Spleen (tissue), 11 donors: ENCODE measurements at regions not wholly inside any gene's neighbourhood (a gene's known extent, or its start where the extent isn't known, plus 50 kb on each side); places are given as distances from the start of the nearest gene placed in this dataset.

Source experiments
- DNase-seq: peaks from one replicate; pipeline ENCODE4 v3.0.0-alpha.2; 2020
- H3K27ac ChIP-seq, 8 donors: fragments of 200-600 bp; sonication (generic) in 7 of 8; 1 replicate in 4 of 8; 2 replicates in 4 of 8; pipeline versions ENCODE4 v1.5.0 to v1.8.0; 2016 to 2021; ENCODE audit warnings: inconsistent platforms in 4 of 8, mild to moderate bottlenecking in 4 of 8, moderate library complexity in 1 of 8
- H3K27me3 ChIP-seq, 7 donors: fragments of 200-600 bp; sonication (generic) in 6 of 7; replicated peaks in 1 of 7; 1 replicate in 4 of 7; 2 replicates in 3 of 7; pipeline versions ENCODE4 v1.5.0 to v1.8.0; 2016 to 2021; ENCODE audit warnings: inconsistent platforms in 3 of 7, mild to moderate bottlenecking in 1 of 7
- H3K36me3 ChIP-seq, 6 donors: fragments of 200-600 bp; sonication (generic) in 5 of 6; 1 replicate in 4 of 6; 2 replicates in 2 of 6; pipeline versions ENCODE4 v1.5.0 to v1.8.0; 2016 to 2021; ENCODE audit warnings: inconsistent platforms in 2 of 6
- H3K4me1 ChIP-seq, 6 donors: fragments of 200-600 bp; sonication (generic) in 5 of 6; 1 replicate in 3 of 6; 2 replicates in 3 of 6; pipeline versions ENCODE4 v1.5.0 to v1.8.0; 2016 to 2021; ENCODE audit warnings: inconsistent platforms in 3 of 6
- H3K4me3 ChIP-seq, 8 donors: fragments of 200-600 bp; sonication (generic) in 7 of 8; 1 replicate in 4 of 8; 2 replicates in 4 of 8; pipeline versions ENCODE4 v1.5.0 to v1.8.0; 2016 to 2021; ENCODE audit warnings: inconsistent platforms in 4 of 8, mild to moderate bottlenecking in 4 of 8, moderate library complexity in 2 of 8
- H3K9me3 ChIP-seq, 8 donors: fragments of 200-600 bp; sonication (generic) in 7 of 8; 1 replicate in 4 of 8; 2 replicates in 4 of 8; pipeline versions ENCODE4 v1.5.0 to v1.8.0; 2016 to 2021; ENCODE audit warnings: inconsistent platforms in 4 of 8
- POLR2A ChIP-seq, 3 donors: fragments of 450-650 bp; IDR thresholded peaks; one replicate each; pipeline ENCODE4 v1.5.1; 2017; ENCODE audit warnings: antibody characterized with exemption in 3 of 3, mild to moderate bottlenecking in 1 of 3
- POLR2AphosphoS5 ChIP-seq, 3 donors: sonication (generic); formaldehyde crosslinking; IDR thresholded peaks; one replicate each; pipeline ENCODE4 v1.5.1; 2017; ENCODE audit warnings: antibody characterized with exemption in 3 of 3
- WGBS, 5 donors: extraction: QIAGEN DNeasy Blood & Tissue Kit in 3 of 5; methylation state at CpG; one replicate each; pipeline versions ENCODE4 v1.1.5 to v1.1.7; 2013 to 2018; 5-methylcytosine and 5-hydroxymethylcytosine counted together
- intact Hi-C: fragments of 100-400 bp; cut with DNase I; formaldehyde crosslinking; loops from one replicate; pipeline ENCODE4 v1.15.0; 2023; ENCODE audit warnings: low total_unique reads
- TF ChIP-seq, protein P1 (sequence below), 11 experiments: fragments of 200-600 bp in 7 of 11; fragments of 450-650 bp in 4 of 11; sonication (generic) in 4 of 11; IDR thresholded peaks in 8 of 11; conservative IDR thresholded peaks in 3 of 11; 1 replicate in 7 of 11; 2 replicates in 4 of 11; pipeline versions ENCODE4 v1.4.0 to v1.8.0; 2016 to 2021; ENCODE audit warnings: antibody characterized with exemption in 11 of 11, inconsistent platforms in 4 of 11, mild to moderate bottlenecking in 1 of 11
- donor health status: healthy with polysubstance abuse.
- donor health status: DM: no; HTN: no; CAD: no; lungs with moderate emphysema.
- donor health status: DM: no; HTN: no; CAD: no.
- donor health status: Bipolar disorder and iron deficiency.
- donor health status: healthy.
- donor health status: DM: no; HTN: no; CAD: no.
- donor health status: DM: yes; HTN: yes; CAD: no.

DNA sequence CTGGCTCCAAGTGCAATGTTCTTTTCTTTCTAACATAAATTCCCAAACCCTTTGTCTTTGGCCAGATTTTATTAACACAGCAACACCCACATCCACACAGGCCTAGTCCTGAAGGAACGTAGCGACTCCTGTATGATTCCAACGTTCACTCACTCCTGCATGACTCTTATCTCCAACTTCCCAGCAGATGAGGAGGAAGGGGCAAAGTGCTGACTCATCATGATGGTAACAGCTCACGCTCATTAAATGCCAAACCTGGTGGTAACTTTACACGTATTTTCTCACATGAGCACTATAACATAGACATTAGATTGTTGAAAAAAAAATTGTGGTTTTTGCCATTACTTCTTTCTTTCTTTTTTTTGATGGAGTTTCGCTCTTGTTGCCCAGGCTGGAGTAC, 1349.5 kb downstream of the EFNA5 start:
- no peak overlapping the region for H3K27ac ChIP-seq
- H3K9me3 ChIP-seq, result peaks cover 0 to 5% (median 0%) of the 10 kb centered on the region in 8 donors
- WGBS, 5 donors, result 71 to 80% (median 75%) methylated on average over 6 of the region's 6 CpGs
- no peaks in the 10 kb centered on the region for H3K27me3 ChIP-seq
- DNase-seq, result no peak
- TF ChIP-seq POLR2AphosphoS5 (IDR thresholded peaks at IDR 0.05) (no peak), POLR2A (IDR thresholded peaks at IDR 0.05) (no peak)
- TF ChIP-seq, protein P1, sequence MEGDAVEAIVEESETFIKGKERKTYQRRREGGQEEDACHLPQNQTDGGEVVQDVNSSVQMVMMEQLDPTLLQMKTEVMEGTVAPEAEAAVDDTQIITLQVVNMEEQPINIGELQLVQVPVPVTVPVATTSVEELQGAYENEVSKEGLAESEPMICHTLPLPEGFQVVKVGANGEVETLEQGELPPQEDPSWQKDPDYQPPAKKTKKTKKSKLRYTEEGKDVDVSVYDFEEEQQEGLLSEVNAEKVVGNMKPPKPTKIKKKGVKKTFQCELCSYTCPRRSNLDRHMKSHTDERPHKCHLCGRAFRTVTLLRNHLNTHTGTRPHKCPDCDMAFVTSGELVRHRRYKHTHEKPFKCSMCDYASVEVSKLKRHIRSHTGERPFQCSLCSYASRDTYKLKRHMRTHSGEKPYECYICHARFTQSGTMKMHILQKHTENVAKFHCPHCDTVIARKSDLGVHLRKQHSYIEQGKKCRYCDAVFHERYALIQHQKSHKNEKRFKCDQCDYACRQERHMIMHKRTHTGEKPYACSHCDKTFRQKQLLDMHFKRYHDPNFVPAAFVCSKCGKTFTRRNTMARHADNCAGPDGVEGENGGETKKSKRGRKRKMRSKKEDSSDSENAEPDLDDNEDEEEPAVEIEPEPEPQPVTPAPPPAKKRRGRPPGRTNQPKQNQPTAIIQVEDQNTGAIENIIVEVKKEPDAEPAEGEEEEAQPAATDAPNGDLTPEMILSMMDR (IDR thresholded peaks at IDR 0.05 in 8 of 11, conservative IDR thresholded peaks at IDR 0.05 in 3 of 11), result no peak
- intact Hi-C loops, result no loop called here
- H3K4me3 ChIP-seq, result no peak overlapping the region
- no peaks in the 10 kb centered on the region for H3K36me3 ChIP-seq
- no peaks in the 10 kb centered on the region for H3K4me1 ChIP-seq

DNA sequence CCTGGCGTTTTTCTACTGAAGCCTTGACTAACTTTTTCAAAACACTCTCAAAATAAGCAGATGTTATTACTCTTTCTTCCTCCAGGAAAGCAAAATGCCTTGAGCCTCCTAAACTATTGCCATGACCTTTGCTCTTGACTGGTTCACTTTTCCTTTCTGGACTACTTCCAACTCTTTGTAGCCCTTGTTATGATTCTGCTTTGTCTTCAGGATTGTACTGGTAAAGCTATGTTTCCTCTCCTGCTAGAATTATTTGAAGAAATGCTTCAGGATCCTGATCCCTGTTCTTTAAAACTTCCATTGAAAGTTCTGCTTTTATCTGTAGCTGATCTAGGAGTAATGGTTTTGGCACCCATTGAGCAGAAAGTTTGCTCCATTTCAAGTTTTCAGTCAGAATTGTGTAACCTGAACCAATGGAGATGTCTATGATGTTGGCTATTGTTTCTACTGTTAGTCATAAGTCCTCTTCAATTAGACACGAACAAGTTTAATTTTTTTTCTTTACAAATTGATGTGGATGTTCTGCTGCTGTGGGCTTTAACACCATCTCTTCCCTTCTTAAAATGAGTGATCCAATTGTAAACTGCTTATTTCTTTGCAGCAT, 1356.4 kb downstream of the EFNA5 start:
- Histone ChIP-seq H3K4me1 (peaks cover 0 to 5% (median 0%) of the 10 kb centered on the region in 6 donors), H3K36me3 (no peaks in the 10 kb centered on the region), H3K9me3 (peaks cover 0 to 5% (median 0%) of the 10 kb centered on the region in 8 donors), H3K27me3 (no peaks in the 10 kb centered on the region), H3K27ac (no peak overlapping the region), H3K4me3 (no peak overlapping the region)
- TF ChIP-seq POLR2A (IDR thresholded peaks at IDR 0.05), result no peak
- TF ChIP-seq, protein P1 (IDR thresholded peaks at IDR 0.05 in 8 of 11, conservative IDR thresholded peaks at IDR 0.05 in 3 of 11), result no peak
- no peak for TF ChIP-seq POLR2AphosphoS5 (IDR thresholded peaks at IDR 0.05)
- WGBS, 5 donors, result 27 to 54% (median 43%) methylated on average over 2 of the region's 2 CpGs
- intact Hi-C loops, result no loop called here
- no peak for DNase-seq

DNA sequence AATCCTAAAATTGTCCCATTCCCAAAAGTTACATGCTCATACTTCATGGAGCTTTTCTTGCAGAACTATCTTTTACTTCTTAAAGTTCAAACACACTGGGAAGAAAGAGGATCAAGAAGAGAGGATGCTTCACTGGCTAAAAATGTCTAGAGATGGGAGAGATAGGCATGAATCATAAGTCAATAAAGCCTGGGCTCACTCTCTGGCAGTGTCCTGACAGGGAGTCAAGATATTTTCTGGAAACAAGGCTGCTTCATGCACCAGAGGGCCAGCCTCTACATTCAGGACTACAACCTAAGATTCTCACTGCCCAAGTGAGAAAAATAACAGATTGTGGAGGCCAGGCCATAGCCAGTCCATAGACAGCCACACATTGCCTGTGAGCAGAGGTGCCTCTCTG, 1358.4 kb downstream of the EFNA5 start:
- Histone ChIP-seq H3K9me3 (peaks cover 0 to 2% (median 0%) of the 10 kb centered on the region in 8 donors), H3K27me3 (no peaks in the 10 kb centered on the region), H3K4me3 (no peak overlapping the region), H3K36me3 (no peaks in the 10 kb centered on the region), H3K4me1 (peaks cover 0 to 5% (median 0%) of the 10 kb centered on the region in 6 donors), H3K27ac (no peak overlapping the region)
- no peak for DNase-seq
- TF ChIP-seq, protein P1 (IDR thresholded peaks at IDR 0.05 in 8 of 11, conservative IDR thresholded peaks at IDR 0.05 in 3 of 11), result no peak
- no peak for TF ChIP-seq POLR2A (IDR thresholded peaks at IDR 0.05)
- no peak for TF ChIP-seq POLR2AphosphoS5 (IDR thresholded peaks at IDR 0.05)
- intact Hi-C loops, result no loop called here

DNA sequence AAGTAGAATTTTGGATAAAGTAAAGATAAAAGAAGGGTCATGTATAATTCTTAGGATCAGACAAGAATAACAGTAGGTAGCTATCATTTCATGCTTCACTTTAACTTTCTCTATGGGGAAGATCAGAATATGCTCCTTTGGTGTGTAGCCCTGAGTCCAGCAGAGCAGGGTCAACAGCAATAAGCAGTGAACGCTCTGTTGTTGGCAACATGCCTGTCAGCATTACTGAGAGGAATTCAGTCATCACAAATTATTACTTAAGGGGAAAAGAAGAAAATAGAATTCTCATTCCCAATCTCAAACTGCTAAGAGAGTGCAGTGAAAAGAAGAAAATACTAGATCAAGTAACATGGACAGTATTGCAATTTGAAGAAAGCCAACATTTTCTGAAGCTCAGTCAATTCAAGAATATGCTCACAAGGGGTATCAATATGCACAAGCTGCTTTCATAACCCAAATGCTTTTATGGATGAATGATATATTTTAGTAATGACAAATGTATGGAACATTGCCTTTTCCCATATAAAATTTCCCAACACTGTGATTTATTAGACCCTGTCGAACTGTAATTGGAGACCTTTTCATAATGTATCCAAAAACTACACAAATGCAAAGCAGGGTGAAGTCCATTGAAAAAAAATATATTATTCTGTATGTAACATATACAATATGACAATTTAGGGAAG, 1359.4 kb downstream of the EFNA5 start:
- no peak for DNase-seq

More for the DNA sequence above, 1359.4 kb downstream of the EFNA5 start:
- Histone ChIP-seq H3K27ac (no peak overlapping the region), H3K27me3 (no peaks in the 10 kb centered on the region), H3K4me3 (no peak overlapping the region), H3K36me3 (no peaks in the 10 kb centered on the region), H3K4me1 (peaks cover 0 to 5% (median 0%) of the 10 kb centered on the region in 6 donors), H3K9me3 (no peaks in the 10 kb centered on the region)
- 63 to 84% (median 73%) methylated on average over 2 of the region's 2 CpGs for WGBS, 5 donors
- intact Hi-C loops, result no loop called here
- TF ChIP-seq, protein P1 (IDR thresholded peaks at IDR 0.05 in 8 of 11, conservative IDR thresholded peaks at IDR 0.05 in 3 of 11), result no peak
- no peak for TF ChIP-seq POLR2A (IDR thresholded peaks at IDR 0.05)
- TF ChIP-seq POLR2AphosphoS5 (IDR thresholded peaks at IDR 0.05), result no peak
